ENCODE measurements at regions not wholly inside any gene's neighbourhood (a gene's known extent, or its start where the extent isn't known, plus 50 kb on each side); places are given as distances from the start of the nearest gene placed in this dataset.

DNA sequence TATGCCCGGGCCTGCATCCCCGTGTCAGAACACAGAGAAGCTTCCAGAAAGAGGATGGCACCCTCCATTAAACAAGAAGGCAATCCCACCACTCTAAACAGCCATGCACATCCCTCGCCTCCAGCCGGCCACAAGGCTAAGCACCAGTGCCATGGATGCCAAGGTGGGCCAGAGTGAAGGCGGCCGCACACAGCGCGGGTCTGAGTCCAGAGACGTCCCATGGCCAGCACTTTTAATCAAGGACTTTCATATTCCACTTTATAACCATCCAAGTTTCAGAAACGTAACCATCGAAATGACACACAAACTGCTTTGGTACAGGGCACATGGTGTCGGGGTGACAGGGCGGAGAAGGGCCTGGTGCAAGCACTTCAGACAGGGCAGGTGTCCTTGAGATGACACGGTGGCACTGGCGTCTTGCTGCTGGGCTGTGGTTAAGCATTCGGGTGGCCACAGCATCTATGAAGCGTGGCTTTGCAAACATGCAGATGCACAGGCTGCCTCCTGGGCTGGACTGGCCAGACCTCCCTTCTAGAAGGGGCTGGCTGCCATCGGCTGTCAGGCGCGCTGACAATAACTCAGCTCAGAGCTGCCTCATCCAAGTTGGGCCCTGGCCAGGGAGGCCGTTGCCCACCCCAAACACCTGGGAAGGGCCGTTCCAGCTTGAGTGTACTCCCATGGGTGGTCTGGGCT, 117.2 kb downstream of the RFLNA start:
- peak overlapping the region; percentile 24; the same call in 1 of the 2 replicates for H3K27ac Mint-ChIP-seq
- ATAC-seq (no peak), DNase-seq (ENCODE audit: low spot score) (no peak)
- TF ChIP-seq, protein P1, sequence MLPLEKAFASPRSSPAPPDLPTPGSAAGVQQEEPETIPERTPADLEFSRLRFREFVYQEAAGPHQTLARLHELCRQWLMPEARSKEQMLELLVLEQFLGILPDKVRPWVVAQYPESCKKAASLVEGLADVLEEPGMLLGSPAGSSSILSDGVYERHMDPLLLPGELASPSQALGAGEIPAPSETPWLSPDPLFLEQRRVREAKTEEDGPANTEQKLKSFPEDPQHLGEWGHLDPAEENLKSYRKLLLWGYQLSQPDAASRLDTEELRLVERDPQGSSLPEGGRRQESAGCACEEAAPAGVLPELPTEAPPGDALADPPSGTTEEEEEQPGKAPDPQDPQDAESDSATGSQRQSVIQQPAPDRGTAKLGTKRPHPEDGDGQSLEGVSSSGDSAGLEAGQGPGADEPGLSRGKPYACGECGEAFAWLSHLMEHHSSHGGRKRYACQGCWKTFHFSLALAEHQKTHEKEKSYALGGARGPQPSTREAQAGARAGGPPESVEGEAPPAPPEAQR (CRISPR knock-in tag; IDR thresholded peaks at IDR 0.05): no peak
- TF ChIP-seq SOX15 (CRISPR knock-in tag; IDR thresholded peaks at IDR 0.05): no peak
- TF ChIP-seq, protein P2, sequence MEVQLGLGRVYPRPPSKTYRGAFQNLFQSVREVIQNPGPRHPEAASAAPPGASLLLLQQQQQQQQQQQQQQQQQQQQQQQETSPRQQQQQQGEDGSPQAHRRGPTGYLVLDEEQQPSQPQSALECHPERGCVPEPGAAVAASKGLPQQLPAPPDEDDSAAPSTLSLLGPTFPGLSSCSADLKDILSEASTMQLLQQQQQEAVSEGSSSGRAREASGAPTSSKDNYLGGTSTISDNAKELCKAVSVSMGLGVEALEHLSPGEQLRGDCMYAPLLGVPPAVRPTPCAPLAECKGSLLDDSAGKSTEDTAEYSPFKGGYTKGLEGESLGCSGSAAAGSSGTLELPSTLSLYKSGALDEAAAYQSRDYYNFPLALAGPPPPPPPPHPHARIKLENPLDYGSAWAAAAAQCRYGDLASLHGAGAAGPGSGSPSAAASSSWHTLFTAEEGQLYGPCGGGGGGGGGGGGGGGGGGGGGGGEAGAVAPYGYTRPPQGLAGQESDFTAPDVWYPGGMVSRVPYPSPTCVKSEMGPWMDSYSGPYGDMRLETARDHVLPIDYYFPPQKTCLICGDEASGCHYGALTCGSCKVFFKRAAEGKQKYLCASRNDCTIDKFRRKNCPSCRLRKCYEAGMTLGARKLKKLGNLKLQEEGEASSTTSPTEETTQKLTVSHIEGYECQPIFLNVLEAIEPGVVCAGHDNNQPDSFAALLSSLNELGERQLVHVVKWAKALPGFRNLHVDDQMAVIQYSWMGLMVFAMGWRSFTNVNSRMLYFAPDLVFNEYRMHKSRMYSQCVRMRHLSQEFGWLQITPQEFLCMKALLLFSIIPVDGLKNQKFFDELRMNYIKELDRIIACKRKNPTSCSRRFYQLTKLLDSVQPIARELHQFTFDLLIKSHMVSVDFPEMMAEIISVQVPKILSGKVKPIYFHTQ (CRISPR knock-in tag; IDR thresholded peaks at IDR 0.05): no peak
- TF ChIP-seq ZNF671 (CRISPR knock-in tag; IDR thresholded peaks at IDR 0.05): no peak
- TF ChIP-seq JAZF1 (CRISPR knock-in tag; IDR thresholded peaks at IDR 0.05): no peak
- TF ChIP-seq, protein P3, sequence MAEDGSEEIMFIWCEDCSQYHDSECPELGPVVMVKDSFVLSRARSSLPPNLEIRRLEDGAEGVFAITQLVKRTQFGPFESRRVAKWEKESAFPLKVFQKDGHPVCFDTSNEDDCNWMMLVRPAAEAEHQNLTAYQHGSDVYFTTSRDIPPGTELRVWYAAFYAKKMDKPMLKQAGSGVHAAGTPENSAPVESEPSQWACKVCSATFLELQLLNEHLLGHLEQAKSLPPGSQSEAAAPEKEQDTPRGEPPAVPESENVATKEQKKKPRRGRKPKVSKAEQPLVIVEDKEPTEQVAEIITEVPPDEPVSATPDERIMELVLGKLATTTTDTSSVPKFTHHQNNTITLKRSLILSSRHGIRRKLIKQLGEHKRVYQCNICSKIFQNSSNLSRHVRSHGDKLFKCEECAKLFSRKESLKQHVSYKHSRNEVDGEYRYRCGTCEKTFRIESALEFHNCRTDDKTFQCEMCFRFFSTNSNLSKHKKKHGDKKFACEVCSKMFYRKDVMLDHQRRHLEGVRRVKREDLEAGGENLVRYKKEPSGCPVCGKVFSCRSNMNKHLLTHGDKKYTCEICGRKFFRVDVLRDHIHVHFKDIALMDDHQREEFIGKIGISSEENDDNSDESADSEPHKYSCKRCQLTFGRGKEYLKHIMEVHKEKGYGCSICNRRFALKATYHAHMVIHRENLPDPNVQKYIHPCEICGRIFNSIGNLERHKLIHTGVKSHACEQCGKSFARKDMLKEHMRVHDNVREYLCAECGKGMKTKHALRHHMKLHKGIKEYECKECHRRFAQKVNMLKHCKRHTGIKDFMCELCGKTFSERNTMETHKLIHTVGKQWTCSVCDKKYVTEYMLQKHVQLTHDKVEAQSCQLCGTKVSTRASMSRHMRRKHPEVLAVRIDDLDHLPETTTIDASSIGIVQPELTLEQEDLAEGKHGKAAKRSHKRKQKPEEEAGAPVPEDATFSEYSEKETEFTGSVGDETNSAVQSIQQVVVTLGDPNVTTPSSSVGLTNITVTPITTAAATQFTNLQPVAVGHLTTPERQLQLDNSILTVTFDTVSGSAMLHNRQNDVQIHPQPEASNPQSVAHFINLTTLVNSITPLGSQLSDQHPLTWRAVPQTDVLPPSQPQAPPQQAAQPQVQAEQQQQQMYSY (CRISPR knock-in tag; IDR thresholded peaks at IDR 0.05): no peak
- TF ChIP-seq, protein P4, sequence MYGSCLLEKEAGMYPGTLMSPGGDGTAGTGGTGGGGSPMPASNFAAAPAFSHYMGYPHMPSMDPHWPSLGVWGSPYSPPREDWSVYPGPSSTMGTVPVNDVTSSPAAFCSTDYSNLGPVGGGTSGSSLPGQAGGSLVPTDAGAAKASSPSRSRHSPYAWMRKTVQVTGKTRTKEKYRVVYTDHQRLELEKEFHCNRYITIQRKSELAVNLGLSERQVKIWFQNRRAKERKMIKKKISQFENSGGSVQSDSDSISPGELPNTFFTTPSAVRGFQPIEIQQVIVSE (CRISPR knock-in tag; IDR thresholded peaks at IDR 0.05; ENCODE audit: borderline replicate concordance): no peak
- TF ChIP-seq, protein P5, sequence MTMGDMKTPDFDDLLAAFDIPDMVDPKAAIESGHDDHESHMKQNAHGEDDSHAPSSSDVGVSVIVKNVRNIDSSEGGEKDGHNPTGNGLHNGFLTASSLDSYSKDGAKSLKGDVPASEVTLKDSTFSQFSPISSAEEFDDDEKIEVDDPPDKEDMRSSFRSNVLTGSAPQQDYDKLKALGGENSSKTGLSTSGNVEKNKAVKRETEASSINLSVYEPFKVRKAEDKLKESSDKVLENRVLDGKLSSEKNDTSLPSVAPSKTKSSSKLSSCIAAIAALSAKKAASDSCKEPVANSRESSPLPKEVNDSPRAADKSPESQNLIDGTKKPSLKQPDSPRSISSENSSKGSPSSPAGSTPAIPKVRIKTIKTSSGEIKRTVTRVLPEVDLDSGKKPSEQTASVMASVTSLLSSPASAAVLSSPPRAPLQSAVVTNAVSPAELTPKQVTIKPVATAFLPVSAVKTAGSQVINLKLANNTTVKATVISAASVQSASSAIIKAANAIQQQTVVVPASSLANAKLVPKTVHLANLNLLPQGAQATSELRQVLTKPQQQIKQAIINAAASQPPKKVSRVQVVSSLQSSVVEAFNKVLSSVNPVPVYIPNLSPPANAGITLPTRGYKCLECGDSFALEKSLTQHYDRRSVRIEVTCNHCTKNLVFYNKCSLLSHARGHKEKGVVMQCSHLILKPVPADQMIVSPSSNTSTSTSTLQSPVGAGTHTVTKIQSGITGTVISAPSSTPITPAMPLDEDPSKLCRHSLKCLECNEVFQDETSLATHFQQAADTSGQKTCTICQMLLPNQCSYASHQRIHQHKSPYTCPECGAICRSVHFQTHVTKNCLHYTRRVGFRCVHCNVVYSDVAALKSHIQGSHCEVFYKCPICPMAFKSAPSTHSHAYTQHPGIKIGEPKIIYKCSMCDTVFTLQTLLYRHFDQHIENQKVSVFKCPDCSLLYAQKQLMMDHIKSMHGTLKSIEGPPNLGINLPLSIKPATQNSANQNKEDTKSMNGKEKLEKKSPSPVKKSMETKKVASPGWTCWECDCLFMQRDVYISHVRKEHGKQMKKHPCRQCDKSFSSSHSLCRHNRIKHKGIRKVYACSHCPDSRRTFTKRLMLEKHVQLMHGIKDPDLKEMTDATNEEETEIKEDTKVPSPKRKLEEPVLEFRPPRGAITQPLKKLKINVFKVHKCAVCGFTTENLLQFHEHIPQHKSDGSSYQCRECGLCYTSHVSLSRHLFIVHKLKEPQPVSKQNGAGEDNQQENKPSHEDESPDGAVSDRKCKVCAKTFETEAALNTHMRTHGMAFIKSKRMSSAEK (CRISPR knock-in tag; IDR thresholded peaks at IDR 0.05; ENCODE audit: borderline replicate concordance): no peak
- TF ChIP-seq ZNF423 (CRISPR knock-in tag; IDR thresholded peaks at IDR 0.05): no peak
- TF ChIP-seq OVOL2 (CRISPR knock-in tag; IDR thresholded peaks at IDR 0.05; ENCODE audit: borderline replicate concordance): no peak
- TF ChIP-seq ZNF396 (CRISPR knock-in tag; IDR thresholded peaks at IDR 0.05; ENCODE audit: borderline replicate concordance): no peak
- no peak for TF ChIP-seq SP1 (CRISPR knock-in tag; conservative IDR thresholded peaks at IDR 0.05)
- no peak for TF ChIP-seq KAT7 (CRISPR knock-in tag; IDR thresholded peaks at IDR 0.05; ENCODE audit: borderline replicate concordance)
- TF ChIP-seq, protein P6, sequence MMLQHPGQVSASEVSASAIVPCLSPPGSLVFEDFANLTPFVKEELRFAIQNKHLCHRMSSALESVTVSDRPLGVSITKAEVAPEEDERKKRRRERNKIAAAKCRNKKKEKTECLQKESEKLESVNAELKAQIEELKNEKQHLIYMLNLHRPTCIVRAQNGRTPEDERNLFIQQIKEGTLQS (CRISPR knock-in tag; conservative IDR thresholded peaks at IDR 0.05): no peak
- TF ChIP-seq, protein P7, sequence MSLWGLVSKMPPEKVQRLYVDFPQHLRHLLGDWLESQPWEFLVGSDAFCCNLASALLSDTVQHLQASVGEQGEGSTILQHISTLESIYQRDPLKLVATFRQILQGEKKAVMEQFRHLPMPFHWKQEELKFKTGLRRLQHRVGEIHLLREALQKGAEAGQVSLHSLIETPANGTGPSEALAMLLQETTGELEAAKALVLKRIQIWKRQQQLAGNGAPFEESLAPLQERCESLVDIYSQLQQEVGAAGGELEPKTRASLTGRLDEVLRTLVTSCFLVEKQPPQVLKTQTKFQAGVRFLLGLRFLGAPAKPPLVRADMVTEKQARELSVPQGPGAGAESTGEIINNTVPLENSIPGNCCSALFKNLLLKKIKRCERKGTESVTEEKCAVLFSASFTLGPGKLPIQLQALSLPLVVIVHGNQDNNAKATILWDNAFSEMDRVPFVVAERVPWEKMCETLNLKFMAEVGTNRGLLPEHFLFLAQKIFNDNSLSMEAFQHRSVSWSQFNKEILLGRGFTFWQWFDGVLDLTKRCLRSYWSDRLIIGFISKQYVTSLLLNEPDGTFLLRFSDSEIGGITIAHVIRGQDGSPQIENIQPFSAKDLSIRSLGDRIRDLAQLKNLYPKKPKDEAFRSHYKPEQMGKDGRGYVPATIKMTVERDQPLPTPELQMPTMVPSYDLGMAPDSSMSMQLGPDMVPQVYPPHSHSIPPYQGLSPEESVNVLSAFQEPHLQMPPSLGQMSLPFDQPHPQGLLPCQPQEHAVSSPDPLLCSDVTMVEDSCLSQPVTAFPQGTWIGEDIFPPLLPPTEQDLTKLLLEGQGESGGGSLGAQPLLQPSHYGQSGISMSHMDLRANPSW (CRISPR knock-in tag; conservative IDR thresholded peaks at IDR 0.05; ENCODE audit: low read depth): no peak
- TF ChIP-seq ETV6 (CRISPR knock-in tag; IDR thresholded peaks at IDR 0.05): no peak
- no peak for TF ChIP-seq GABPB1 (CRISPR knock-in tag; IDR thresholded peaks at IDR 0.05)
- peaks cover 27% of the 10 kb centered on the region for H3K4me1 Mint-ChIP-seq
- CTCF ChIA-PET: interaction anchor here (1.6 kb wide), 1 partner anchor 22 kb away, joined by 4 read pairs; no protein-coding TSS in a partner anchor
- POLR2A ChIA-PET: no interaction called here
- H3K27me3 Mint-ChIP-seq (ENCODE audit: low read depth): no peaks in the 10 kb centered on the region; the same call in 1 of the 2 replicates
- peaks cover 4% of the 10 kb centered on the region; the same call in 1 of the 2 replicates for H3K36me3 Mint-ChIP-seq
- H3K4me3 Mint-ChIP-seq: no peak overlapping the region
- H3K9me3 Mint-ChIP-seq: no peaks in the 10 kb centered on the region

Measured in WTC11 (cell line).